ENCODE measurements at regions not wholly inside any gene's neighbourhood (a gene's known extent, or its start where the extent isn't known, plus 50 kb on each side); places are given as distances from the start of the nearest gene placed in this dataset.

GRCh38 chr2:64371727-64372126, 82.2 kb upstream of the LGALSL start:
- H3K36me3 ChIP-seq (ENCODE audit: insufficient read depth): no peaks in the 10 kb centered on the region
- H3K27me3 Mint-ChIP-seq (ENCODE audit: insufficient read depth, low read depth, poor library complexity): peaks cover 5% of the 10 kb centered on the region
- H3K27ac ChIP-seq (ENCODE audit: low read depth): no peak overlapping the region
- no peaks in the 10 kb centered on the region for H3K4me1 ChIP-seq (ENCODE audit: insufficient read depth)
- no peaks in the 10 kb centered on the region for H3K27me3 ChIP-seq (ENCODE audit: insufficient read depth)
- no peak overlapping the region for H3K27ac Mint-ChIP-seq
- H3K4me1 Mint-ChIP-seq: peaks cover 6% of the 10 kb centered on the region; the same call in 2 of the 3 replicates
- ATAC-seq (no peak), DNase-seq (ENCODE audit: low spot score) (no peak)
- H3K4me3 ChIP-seq: no peak overlapping the region
- H3F3A ChIP-seq (replicated peaks; ENCODE audit: low read depth): no peaks in the 10 kb centered on the region
- H3K79me2 ChIP-seq (replicated peaks; ENCODE audit: insufficient read depth): no peaks in the 10 kb centered on the region
- H4K20me1 ChIP-seq (replicated peaks; ENCODE audit: insufficient read depth): no peaks in the 10 kb centered on the region
- H3K9me2 ChIP-seq (ENCODE audit: insufficient read depth): 0 out of 2 replicates have a peak, but pooled peaks cover 3% of the 10 kb centered on the region
- H3K4me2 ChIP-seq: no peak overlapping the region
- no peak overlapping the region for H2AFZ ChIP-seq
- no peak overlapping the region for H3K4me3 Mint-ChIP-seq
- peaks cover 3% of the 10 kb centered on the region; the same call in 1 of the 3 replicates for H3K9me3 Mint-ChIP-seq
- H3K36me3 Mint-ChIP-seq (ENCODE audit: low read depth): no peaks in the 10 kb centered on the region
- TF ChIP-seq ZNF331 (CRISPR knock-in tag; IDR thresholded peaks at IDR 0.05; ENCODE audit: low read depth) (no peak), JUNB (IDR thresholded peaks at IDR 0.05; ENCODE audit: unreplicated experiment) (no peak), ZNF462 (CRISPR knock-in tag; IDR thresholded peaks at IDR 0.05) (no peak), ZNF114 (CRISPR knock-in tag; IDR thresholded peaks at IDR 0.05) (no peak), CREB1 (CRISPR knock-in tag; IDR thresholded peaks at IDR 0.05; ENCODE audit: low read depth) (no peak), NANOG (IDR thresholded peaks at IDR 0.05; ENCODE audit: borderline replicate concordance) (no peak), POLR2AphosphoS5 (IDR thresholded peaks at IDR 0.05; ENCODE audit: low read depth) (no peak)

GRCh38 chr2:64374686-64375085, 79.3 kb upstream of the LGALSL start:
- no peak for ATAC-seq

More at GRCh38 chr2:64374686-64375085, 79.3 kb upstream of the LGALSL start:
- no peak overlapping the region for H3K4me2 ChIP-seq
- DNase-seq (ENCODE audit: low spot score): no peak
- H3K4me1 ChIP-seq (ENCODE audit: insufficient read depth): no peaks in the 10 kb centered on the region
- H3F3A ChIP-seq (replicated peaks; ENCODE audit: low read depth): no peaks in the 10 kb centered on the region
- no peaks in the 10 kb centered on the region for H3K36me3 ChIP-seq (ENCODE audit: insufficient read depth)
- no peaks in the 10 kb centered on the region for H3K4me1 Mint-ChIP-seq
- no peaks in the 10 kb centered on the region for H3K36me3 Mint-ChIP-seq (ENCODE audit: low read depth)
- no peak overlapping the region for H3K27ac Mint-ChIP-seq
- H3K27me3 Mint-ChIP-seq (ENCODE audit: insufficient read depth, low read depth, poor library complexity): peaks cover 2% of the 10 kb centered on the region
- H3K27me3 ChIP-seq (ENCODE audit: insufficient read depth): no peaks in the 10 kb centered on the region
- no peak overlapping the region for H3K27ac ChIP-seq (ENCODE audit: low read depth)
- no peak overlapping the region for H3K4me3 ChIP-seq
- peaks cover 3% of the 10 kb centered on the region; the same call in 1 of the 3 replicates for H3K9me3 Mint-ChIP-seq
- TF ChIP-seq CREB1 (CRISPR knock-in tag; IDR thresholded peaks at IDR 0.05; ENCODE audit: low read depth) (no peak), STAT1 (IDR thresholded peaks at IDR 0.05; ENCODE audit: unreplicated experiment) (no peak), EZH2 (IDR thresholded peaks at IDR 0.05; ENCODE audit: low read depth, unreplicated experiment) (no peak), REST (IDR thresholded peaks at IDR 0.05; ENCODE audit: unreplicated experiment) (no peak), NANOG (IDR thresholded peaks at IDR 0.05; ENCODE audit: borderline replicate concordance) (no peak)
- no peak overlapping the region for H3K4me3 Mint-ChIP-seq
- H4K20me1 ChIP-seq (replicated peaks; ENCODE audit: insufficient read depth): no peaks in the 10 kb centered on the region
- H3K79me2 ChIP-seq (replicated peaks; ENCODE audit: insufficient read depth): no peaks in the 10 kb centered on the region
- H2AFZ ChIP-seq: no peak overlapping the region
- H3K9me2 ChIP-seq (ENCODE audit: insufficient read depth): 0 out of 2 replicates have a peak, but pooled peaks cover 3% of the 10 kb centered on the region

All from GM23338 (cell line).